HEK293 (cell line): ENCODE measurements at regions not wholly inside any gene's neighbourhood (a gene's known extent, or its start where the extent isn't known, plus 50 kb on each side); places are given as distances from the start of the nearest gene placed in this dataset.

ENCODE experiments used
- CTCF ChIA-PET: fragments of 350-600 bp; formaldehyde crosslinking; extraction: SDS; loops from one replicate; lab custom pipeline; 2021; ENCODE audit warnings: antibody characterized with exemption; lab: Yijun Ruan, JAX
- POLR2A ChIA-PET: fragments of 300-600 bp; formaldehyde crosslinking; extraction: SDS; loops from one replicate; lab custom pipeline; 2020; ENCODE audit warnings: antibody characterized with exemption, inconsistent platforms; lab: Yijun Ruan, JAX
- H3K27ac ChIP-seq: fragments of 200-500 bp; sonication (Bioruptor generic); 2 replicates; pipeline ENCODE4 v1.5.1; 2014; ENCODE audit warnings: low read depth, low read length, control low read depth, inconsistent platforms; ENCODE audit errors: extremely low read depth
- H3K36me3 ChIP-seq, 2 experiments: fragments of 200-500 bp in 1 of 2; sonication (Bioruptor generic) in 1 of 2; 1 replicate in 1 of 2; 2 replicates in 1 of 2; pipeline ENCODE4 v1.5.1; 2014 to 2017; ENCODE audit warnings: inconsistent platforms in 2 of 2, low read length in 2 of 2; ENCODE audit not compliant: control insufficient read depth in 2 of 2, insufficient read depth in 1 of 2
- H3K4me1 ChIP-seq: fragments of 200-500 bp; sonication (Bioruptor generic); 2 replicates; pipeline ENCODE4 v1.5.1; 2014; ENCODE audit warnings: mild to moderate bottlenecking, low read length, inconsistent platforms; ENCODE audit not compliant: control insufficient read depth, insufficient read depth
- H3K4me3 ChIP-seq: 2 replicates; pipeline ENCODE4 v1.5.1; 2011; ENCODE audit warnings: low read depth, mild to moderate bottlenecking, control low read depth, low read length, moderate library complexity
- H3K9me3 ChIP-seq: fragments of 200-500 bp; sonication (Bioruptor generic); 2 replicates; pipeline ENCODE4 v1.5.1; 2014; ENCODE audit warnings: low read depth, low read length, inconsistent platforms; ENCODE audit not compliant: control insufficient read depth, insufficient read depth
- GLIS1 ChIP-seq: fragments of 450-650 bp; formaldehyde crosslinking; IDR thresholded peaks from 2 replicates; pipeline ENCODE4 v1.5.1; 2016; ENCODE audit warnings: missing biosample characterization, missing genetic modification characterization
- KLF7 ChIP-seq: fragments of 450-650 bp; formaldehyde crosslinking; IDR thresholded peaks from 2 replicates; pipeline ENCODE4 v1.5.1; 2016; ENCODE audit warnings: missing biosample characterization, missing genetic modification characterization, borderline replicate concordance
- PRDM1 ChIP-seq: fragments of 450-650 bp; formaldehyde crosslinking; IDR thresholded peaks from 2 replicates; pipeline ENCODE4; 2016; ENCODE audit warnings: missing biosample characterization, missing genetic modification characterization
- SETDB1 ChIP-seq: IDR thresholded peaks from one replicate; pipeline ENCODE4 v1.6.1; 2017; ENCODE audit warnings: mild to moderate bottlenecking, low read length, moderate library complexity, mixed read lengths; ENCODE audit not compliant: insufficient read length
- SP3 ChIP-seq: fragments of 450-650 bp; formaldehyde crosslinking; IDR thresholded peaks from 2 replicates; pipeline ENCODE4 v1.5.1; 2016; ENCODE audit warnings: missing biosample characterization, missing genetic modification characterization
- TRIM28 ChIP-seq: IDR thresholded peaks from 2 replicates; pipeline ENCODE4 v1.6.1; 2011; ENCODE audit warnings: low read length, control low read depth, borderline replicate concordance
- ZIC2 ChIP-seq: fragments of 450-650 bp; formaldehyde crosslinking; IDR thresholded peaks from 2 replicates; pipeline ENCODE4 v1.5.1; 2016; ENCODE audit warnings: missing biosample characterization, missing genetic modification characterization
- ZNF157 ChIP-seq: fragments of 450-650 bp; formaldehyde crosslinking; IDR thresholded peaks from 2 replicates; pipeline ENCODE4 v1.5.1; 2016; ENCODE audit warnings: missing biosample characterization, missing genetic modification characterization
- ZNF16 ChIP-seq: fragments of 450-650 bp; formaldehyde crosslinking; IDR thresholded peaks from 2 replicates; pipeline ENCODE4 v1.5.1; 2016; ENCODE audit warnings: low read depth, missing biosample characterization, missing genetic modification characterization
- ZNF169 ChIP-seq: fragments of 450-650 bp; formaldehyde crosslinking; IDR thresholded peaks from 2 replicates; pipeline ENCODE4 v1.5.1; 2016; ENCODE audit warnings: missing biosample characterization, missing genetic modification characterization
- ZNF184 ChIP-seq: fragments of 450-650 bp; IDR thresholded peaks from 2 replicates; pipeline ENCODE4 v1.5.1; 2018; ENCODE audit warnings: missing biosample characterization, mild to moderate bottlenecking, missing genetic modification characterization
- ZNF221 ChIP-seq: fragments of 450-650 bp; formaldehyde crosslinking; IDR thresholded peaks from 2 replicates; pipeline ENCODE4 v1.5.1; 2017; ENCODE audit warnings: missing biosample characterization, missing genetic modification characterization, borderline replicate concordance
- ZNF324 ChIP-seq: fragments of 450-650 bp; formaldehyde crosslinking; IDR thresholded peaks from 2 replicates; pipeline ENCODE4 v1.5.1; 2016; ENCODE audit warnings: missing biosample characterization, missing genetic modification characterization
- ZNF341 ChIP-seq: fragments of 450-650 bp; formaldehyde crosslinking; IDR thresholded peaks from 2 replicates; pipeline ENCODE4; 2016; ENCODE audit warnings: low read depth, missing biosample characterization, missing genetic modification characterization
- ZNF404 ChIP-seq: fragments of 450-650 bp; formaldehyde crosslinking; IDR thresholded peaks from 2 replicates; pipeline ENCODE4 v1.5.1; 2017; ENCODE audit warnings: missing biosample characterization, missing genetic modification characterization
- ZNF473 ChIP-seq: fragments of 450-650 bp; formaldehyde crosslinking; IDR thresholded peaks from 2 replicates; pipeline ENCODE4 v1.5.1; 2017; ENCODE audit warnings: missing biosample characterization, missing genetic modification characterization
- ZNF521 ChIP-seq: fragments of 450-650 bp; formaldehyde crosslinking; IDR thresholded peaks from 2 replicates; pipeline ENCODE4 v1.5.1; 2017; ENCODE audit warnings: missing biosample characterization, mild to moderate bottlenecking, missing genetic modification characterization
- ZNF561 ChIP-seq: fragments of 450-650 bp; IDR thresholded peaks from 2 replicates; pipeline ENCODE4 v1.5.1; 2018; ENCODE audit warnings: missing biosample characterization, missing genetic modification characterization, borderline replicate concordance
- ZNF610 ChIP-seq: fragments of 450-650 bp; formaldehyde crosslinking; IDR thresholded peaks from 2 replicates; pipeline ENCODE4 v1.5.1; 2016; ENCODE audit warnings: missing biosample characterization, missing genetic modification characterization, borderline replicate concordance
- ZNF621 ChIP-seq: fragments of 450-650 bp; formaldehyde crosslinking; IDR thresholded peaks from 2 replicates; pipeline ENCODE4 v1.5.1; 2017; ENCODE audit warnings: missing biosample characterization, missing genetic modification characterization
- ZNF654 ChIP-seq: fragments of 450-650 bp; formaldehyde crosslinking; IDR thresholded peaks from 2 replicates; pipeline ENCODE4 v1.5.1; 2016; ENCODE audit warnings: low read depth, missing biosample characterization, missing genetic modification characterization
- ZNF776 ChIP-seq: fragments of 450-650 bp; formaldehyde crosslinking; IDR thresholded peaks from 2 replicates; pipeline ENCODE4 v1.5.0; 2017; ENCODE audit warnings: missing biosample characterization, missing genetic modification characterization, borderline replicate concordance
- TF ChIP-seq, protein P1 (sequence below): fragments of 450-650 bp; formaldehyde crosslinking; IDR thresholded peaks from 2 replicates; pipeline ENCODE4 v1.5.1; 2017; ENCODE audit warnings: missing biosample characterization, missing genetic modification characterization

DNA sequence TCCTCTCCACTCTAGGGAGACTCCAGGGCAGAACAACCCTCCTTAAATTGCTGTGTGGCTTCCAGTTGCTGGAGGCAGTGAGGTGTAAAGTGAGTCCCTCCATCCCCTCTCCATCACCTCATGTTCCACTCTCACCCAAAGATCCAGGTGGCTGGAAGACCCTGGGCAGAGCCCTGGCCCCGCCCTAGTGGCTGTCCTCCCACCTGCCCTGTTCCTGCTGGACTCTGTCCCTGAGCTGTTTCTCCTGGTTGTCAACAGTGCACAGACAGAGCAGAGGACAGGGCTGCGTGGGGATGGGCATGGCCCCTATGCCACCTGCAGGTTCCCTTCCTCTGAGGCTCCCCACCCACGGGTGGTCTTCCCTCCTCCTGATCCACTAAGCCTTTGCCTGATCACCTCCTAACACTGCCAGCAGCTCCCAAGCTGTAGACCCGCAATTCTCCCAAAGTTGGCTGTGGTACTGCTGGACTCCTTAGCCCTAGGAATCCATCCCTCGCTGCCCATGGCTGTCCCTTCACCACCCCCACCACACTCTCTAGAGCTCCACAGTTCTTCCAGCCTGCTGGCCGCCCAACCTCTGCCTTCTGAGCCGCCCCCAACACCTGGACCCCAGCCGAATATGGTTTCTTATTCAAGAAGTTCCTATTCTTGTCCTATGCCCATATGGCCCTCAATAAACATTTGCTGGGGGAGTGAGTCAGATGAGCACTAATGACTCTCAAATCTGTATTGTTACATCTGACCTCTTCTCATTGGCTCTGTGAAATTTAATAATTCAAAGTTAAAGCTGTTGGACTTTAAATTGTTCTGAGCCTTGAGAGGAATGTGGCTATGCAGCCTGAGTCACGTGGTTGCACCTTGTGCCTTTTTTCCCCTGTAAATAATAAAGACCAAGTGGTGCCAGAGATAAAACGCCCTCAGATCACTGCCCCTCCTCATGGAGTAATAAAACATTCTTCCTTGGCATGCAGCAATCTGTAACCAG lies 260.0 kb upstream of the HS6ST1 start (continued):
- no peak for TF ChIP-seq ZNF610 (tag by site-specific recombination)
- TF ChIP-seq, all 188 proteins: peak for 0

DNA sequence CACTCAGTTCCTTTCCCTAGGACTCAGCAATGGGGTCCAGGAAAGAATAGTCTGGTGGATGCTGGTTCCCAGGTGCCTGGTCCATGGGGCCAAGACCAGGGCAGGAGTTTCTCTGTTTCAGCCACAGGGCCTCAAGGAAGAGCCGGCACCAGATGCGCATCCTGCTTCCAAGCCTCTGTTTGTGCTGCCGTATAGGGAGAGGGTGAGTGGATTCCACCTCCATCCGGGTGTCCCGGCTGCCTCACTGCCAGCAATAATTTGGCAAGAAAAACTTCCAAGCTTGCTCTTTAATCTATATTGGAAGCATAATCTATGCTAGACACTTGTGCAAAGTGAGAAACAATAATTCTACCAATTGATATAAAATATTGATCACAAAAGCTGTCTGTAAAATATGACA lies 261.2 kb upstream of the HS6ST1 start:
- Histone ChIP-seq H3K4me3 (no peak overlapping the region), H3K36me3 (no peaks in the 10 kb centered on the region), H3K9me3 (no peaks in the 10 kb centered on the region), H3K4me1 (no peaks in the 10 kb centered on the region), H3K27ac (no peak overlapping the region)
- POLR2A ChIA-PET: no interaction called here
- CTCF ChIA-PET: no interaction called here
- no peak for TF ChIP-seq ZNF521 (tag by site-specific recombination)
- no peak for TF ChIP-seq KLF7 (tag by site-specific recombination)
- TF ChIP-seq ZNF621 (tag by site-specific recombination): no peak
- TF ChIP-seq GLIS1 (tag by site-specific recombination): no peak
- TF ChIP-seq SP3 (tag by site-specific recombination): no peak
- no peak for TF ChIP-seq ZNF157
- TF ChIP-seq, protein P1, sequence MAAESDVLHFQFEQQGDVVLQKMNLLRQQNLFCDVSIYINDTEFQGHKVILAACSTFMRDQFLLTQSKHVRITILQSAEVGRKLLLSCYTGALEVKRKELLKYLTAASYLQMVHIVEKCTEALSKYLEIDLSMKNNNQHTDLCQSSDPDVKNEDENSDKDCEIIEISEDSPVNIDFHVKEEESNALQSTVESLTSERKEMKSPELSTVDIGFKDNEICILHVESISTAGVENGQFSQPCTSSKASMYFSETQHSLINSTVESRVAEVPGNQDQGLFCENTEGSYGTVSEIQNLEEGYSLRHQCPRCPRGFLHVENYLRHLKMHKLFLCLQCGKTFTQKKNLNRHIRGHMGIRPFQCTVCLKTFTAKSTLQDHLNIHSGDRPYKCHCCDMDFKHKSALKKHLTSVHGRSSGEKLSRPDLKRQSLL: no peak
- TF ChIP-seq ZNF169 (tag by site-specific recombination): no peak
- no peak for TF ChIP-seq SETDB1
- TF ChIP-seq ZIC2 (tag by site-specific recombination): no peak
- TF ChIP-seq, all 188 proteins: peak for 0

DNA sequence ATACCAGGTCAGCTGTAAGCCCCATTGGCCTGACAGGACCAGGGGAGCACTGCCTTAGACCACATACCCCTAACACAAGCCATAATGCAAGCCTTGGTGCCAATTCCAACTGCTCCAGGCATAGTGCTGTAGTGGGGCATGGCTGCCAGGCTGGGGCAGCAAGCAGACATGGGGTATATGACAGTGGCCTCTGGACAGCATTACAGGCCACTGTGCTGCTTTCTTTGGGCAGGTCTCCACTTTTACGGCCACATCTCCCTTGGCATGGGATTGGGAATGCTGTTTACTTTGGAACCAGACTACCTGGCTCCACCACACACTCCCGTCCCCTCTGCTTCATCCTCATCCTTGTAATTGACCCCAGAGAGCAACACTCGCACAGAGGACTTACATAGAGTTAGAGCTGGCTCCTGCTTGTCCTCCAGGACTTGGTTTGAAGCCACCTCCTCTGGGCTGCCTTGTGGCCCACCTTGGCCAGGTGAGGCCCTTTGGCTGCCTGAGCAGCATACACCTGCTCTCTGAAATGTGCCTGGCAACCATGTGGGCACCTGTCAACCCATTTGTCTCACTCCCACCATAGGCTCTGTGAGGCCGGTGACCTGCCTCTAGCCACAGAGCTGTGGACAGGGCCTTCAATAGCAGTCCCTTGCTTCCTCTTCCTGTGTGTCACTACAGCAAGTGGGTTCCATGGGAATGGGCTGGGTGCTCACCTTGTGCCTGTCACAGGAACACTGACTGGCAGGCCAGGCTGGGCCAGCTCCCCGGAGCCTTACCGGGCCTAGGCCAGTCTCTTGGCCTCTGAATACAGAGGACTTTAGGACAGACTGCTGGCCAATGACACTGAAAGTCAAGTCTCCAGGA lies 262.6 kb upstream of the HS6ST1 start:
- ChIA-PET POLR2A (no interaction called here), CTCF (interaction anchor here (0.5 kb wide), 1 partner anchor 54 kb away, joined by 3 read pairs; no protein-coding TSS in a partner anchor)
- TF ChIP-seq ZNF473 (tag by site-specific recombination): no peak
- no peak for TF ChIP-seq ZNF404 (tag by site-specific recombination)
- no peak for TF ChIP-seq KLF7 (tag by site-specific recombination)
- TF ChIP-seq ZNF561 (tag by site-specific recombination): no peak
- no peak for TF ChIP-seq ZNF324 (tag by site-specific recombination)
- TF ChIP-seq ZNF341: no peak
- no peak for TF ChIP-seq TRIM28
- no peak for TF ChIP-seq ZNF184
- TF ChIP-seq ZNF654 (tag by site-specific recombination): no peak
- no peak for TF ChIP-seq ZNF776 (tag by site-specific recombination)
- TF ChIP-seq ZNF221 (tag by site-specific recombination): no peak
- TF ChIP-seq ZNF16 (tag by site-specific recombination): no peak
- TF ChIP-seq PRDM1 (tag by site-specific recombination): no peak
- Histone ChIP-seq H3K9me3 (no peaks in the 10 kb centered on the region), H3K4me3 (no peak overlapping the region), H3K27ac (no peak overlapping the region), H3K4me1 (no peaks in the 10 kb centered on the region), H3K36me3 (no peaks in the 10 kb centered on the region)
